SK-N-SH (cell line): ENCODE measurements at regions not wholly inside any gene's neighbourhood (a gene's known extent, or its start where the extent isn't known, plus 50 kb on each side); places are given as distances from the start of the nearest gene placed in this dataset.
A peak's percentile ranks its signal among the peaks of the same experiment; 100 is the strongest.

Experiments
- CTCF ChIA-PET: fragments of 300-600, 350-600 bp; formaldehyde crosslinking; extraction: SDS; loops from one replicate; lab custom pipeline; 2021; lab: Yijun Ruan, JAX
- POLR2A ChIA-PET: fragments of 350-600 bp; sonication (Branson Sonifier 250); formaldehyde crosslinking; extraction: SDS; loops from one replicate; lab custom pipeline; 2020; ENCODE audit warnings: antibody characterized with exemption, inconsistent platforms; lab: Yijun Ruan, JAX
- DNase-seq: peaks from one replicate; pipeline ENCODE4 v3.0.0; 2012
- H2AFZ ChIP-seq: fragments of 200-600 bp; sonication (generic); 2 replicates; pipeline ENCODE4 v1.8.1; 2016; ENCODE audit warnings: antibody characterized with exemption, mild to moderate bottlenecking, low read depth
- H3F3A ChIP-seq: fragments of 200-600 bp; sonication (generic); replicated peaks from 2 replicates; pipeline ENCODE3; 2016; ENCODE audit warnings: antibody characterized with exemption, mild to moderate bottlenecking; ENCODE audit not compliant: insufficient read depth
- H3K27ac ChIP-seq, 2 experiments: fragments of 200-500 bp in 1 of 2; fragments of 200-600 bp in 1 of 2; sonication (Bioruptor generic) in 1 of 2; sonication (generic), shearing (Covaris generic) in 1 of 2; 2 replicates each; pipeline versions ENCODE4 v1.5.1 to v1.6.1; 2014 to 2016; ENCODE audit warnings: low read depth in 2 of 2, inconsistent platforms in 1 of 2, low read length in 1 of 2, mild to moderate bottlenecking in 1 of 2, mixed read lengths in 1 of 2
- H3K27me3 ChIP-seq: fragments of 200-600 bp; sonication (generic), shearing (Covaris generic); 2 replicates; pipeline ENCODE4 v1.6.1; 2016; ENCODE audit warnings: mixed run types; ENCODE audit not compliant: insufficient read depth
- H3K36me3 ChIP-seq, 2 experiments: fragments of 200-500 bp in 1 of 2; fragments of 200-600 bp in 1 of 2; sonication (Bioruptor generic) in 1 of 2; sonication (generic) in 1 of 2; replicated peaks in 1 of 2; 2 replicates each; pipeline versions ENCODE3 to v1.5.1; 2014 to 2016; ENCODE audit warnings: low read length in 1 of 2, mild to moderate bottlenecking in 1 of 2; ENCODE audit not compliant: insufficient read depth in 2 of 2, control insufficient read depth in 1 of 2
- H3K4me1 ChIP-seq, 2 experiments: fragments of 200-500 bp in 1 of 2; fragments of 200-600 bp in 1 of 2; sonication (Bioruptor generic) in 1 of 2; sonication (generic), shearing (Covaris generic) in 1 of 2; 2 replicates each; pipeline versions ENCODE4 v1.5.1 to v1.6.1; 2014 to 2016; ENCODE audit warnings: low read depth in 1 of 2, low read length in 1 of 2, mixed run types in 1 of 2; ENCODE audit not compliant: insufficient read depth in 2 of 2, control insufficient read depth in 1 of 2
- H3K4me2 ChIP-seq: fragments of 200-600 bp; sonication (generic), shearing (Covaris generic); 2 replicates; pipeline ENCODE4 v1.6.1; 2017; ENCODE audit warnings: mixed run types
- H3K4me3 ChIP-seq, 2 experiments: fragments of 200-500 bp in 1 of 2; fragments of 200-600 bp in 1 of 2; sonication (Bioruptor generic) in 1 of 2; sonication (generic), shearing (Covaris generic) in 1 of 2; 2 replicates each; pipeline versions ENCODE4 v1.5.1 to v1.8.1; 2014 to 2016; ENCODE audit warnings: low read depth in 2 of 2, inconsistent platforms in 1 of 2, low read length in 1 of 2, mild to moderate bottlenecking in 1 of 2, mixed read lengths in 1 of 2, moderate library complexity in 1 of 2
- H3K79me2 ChIP-seq: fragments of 200-600 bp; sonication (generic); 2 replicates; pipeline ENCODE4 v1.8.1; 2017; ENCODE audit warnings: mild to moderate bottlenecking; ENCODE audit not compliant: insufficient read depth
- H3K9ac ChIP-seq: fragments of 200-600 bp; sonication (generic); 2 replicates; pipeline ENCODE4 v1.6.1; 2017; ENCODE audit warnings: mixed run types
- H3K9me2 ChIP-seq: fragments of 200-600 bp; sonication (generic); 2 replicates; pipeline ENCODE4 v1.6.1; 2017; ENCODE audit warnings: mixed run types
- H3K9me3 ChIP-seq: fragments of 200-600 bp; sonication (generic); 2 replicates; pipeline ENCODE4 v1.6.1; 2017; ENCODE audit warnings: mixed run types, mild to moderate bottlenecking, moderate library complexity
- H4K20me1 ChIP-seq: fragments of 200-600 bp; sonication (generic); 2 replicates; pipeline ENCODE4 v1.6.1; 2017; ENCODE audit warnings: mild to moderate bottlenecking, mixed run types; ENCODE audit not compliant: insufficient read depth
- CTCF ChIP-seq: fragments of 200-600 bp; sonication (generic); IDR thresholded peaks from 2 replicates; pipeline ENCODE4 v1.6.1; 2017; ENCODE audit warnings: antibody characterized with exemption, mild to moderate bottlenecking, moderate library complexity
- GABPA ChIP-seq: IDR thresholded peaks from 2 replicates; pipeline ENCODE4 v1.4.0; 2012; ENCODE audit warnings: low read depth, mild to moderate bottlenecking
- GATA2 ChIP-seq: sonication (generic); formaldehyde crosslinking; IDR thresholded peaks from 2 replicates; pipeline ENCODE4 v1.5.0; 2020; ENCODE audit warnings: mild to moderate bottlenecking, missing genetic modification reagents
- JUND ChIP-seq: IDR thresholded peaks from 2 replicates; pipeline ENCODE4 v1.4.0; 2012
- MEF2A ChIP-seq: IDR thresholded peaks from 2 replicates; pipeline ENCODE4 v1.4.0; 2012; ENCODE audit warnings: low read depth, borderline replicate concordance
- MXI1 ChIP-seq: IDR thresholded peaks from 2 replicates; pipeline ENCODE4 v1.6.1; 2012; ENCODE audit warnings: mild to moderate bottlenecking, low read depth, low read length, improper control_type of control experiment
- NFIC ChIP-seq: IDR thresholded peaks from 2 replicates; pipeline ENCODE4 v1.4.0; 2012; ENCODE audit warnings: borderline replicate concordance
- NRF1 ChIP-seq: IDR thresholded peaks from 2 replicates; pipeline ENCODE4 v1.6.1; 2012; ENCODE audit warnings: low read depth, mild to moderate bottlenecking, low read length
- RAD21 ChIP-seq: IDR thresholded peaks from 2 replicates; pipeline ENCODE4 v1.6.1; 2012; ENCODE audit warnings: mild to moderate bottlenecking, low read length
- RXRA ChIP-seq: IDR thresholded peaks from 2 replicates; pipeline ENCODE4 v1.4.0; 2012; ENCODE audit warnings: low read depth, mild to moderate bottlenecking, borderline replicate concordance
- SIN3A ChIP-seq: IDR thresholded peaks from 2 replicates; pipeline ENCODE4 v1.6.1; 2012; ENCODE audit warnings: low read depth, mild to moderate bottlenecking, low read length, moderate library complexity, borderline replicate concordance
- SMC3 ChIP-seq: IDR thresholded peaks from 2 replicates; pipeline ENCODE4 v1.6.1; 2012; ENCODE audit warnings: low read depth, low read length, improper control_type of control experiment
- TAF1 ChIP-seq: IDR thresholded peaks from 2 replicates; pipeline ENCODE4 v1.6.1; 2012; ENCODE audit warnings: low read depth, mild to moderate bottlenecking, low read length, moderate library complexity, borderline replicate concordance
- TCF12 ChIP-seq: IDR thresholded peaks from 2 replicates; pipeline ENCODE4 v1.4.0; 2012
- USF1 ChIP-seq: IDR thresholded peaks from 2 replicates; pipeline ENCODE4 v1.4.0; 2012; ENCODE audit warnings: low read depth, borderline replicate concordance
- ZBTB33 ChIP-seq: IDR thresholded peaks from 2 replicates; pipeline ENCODE4 v1.4.0; 2012; ENCODE audit warnings: low read depth, borderline replicate concordance
- WGBS: methylation state at CpG from one replicate; pipeline ENCODE4 v1.1.6; 2017; ENCODE audit warnings: low lambda C conversion rate; 5-methylcytosine and 5-hydroxymethylcytosine counted together
- TF ChIP-seq, protein P1 (sequence below): fragments of 150-350 bp; IDR thresholded peaks from 2 replicates; pipeline ENCODE4 v1.6.1; 2016; ENCODE audit warnings: mild to moderate bottlenecking, low read depth, low read length
- TF ChIP-seq, protein P2 (sequence below): IDR thresholded peaks from 2 replicates; pipeline ENCODE4; 2012
- TF ChIP-seq, protein P3 (sequence below): IDR thresholded peaks from 2 replicates; pipeline ENCODE4 v1.4.0; 2012; ENCODE audit warnings: low read depth

DNA sequence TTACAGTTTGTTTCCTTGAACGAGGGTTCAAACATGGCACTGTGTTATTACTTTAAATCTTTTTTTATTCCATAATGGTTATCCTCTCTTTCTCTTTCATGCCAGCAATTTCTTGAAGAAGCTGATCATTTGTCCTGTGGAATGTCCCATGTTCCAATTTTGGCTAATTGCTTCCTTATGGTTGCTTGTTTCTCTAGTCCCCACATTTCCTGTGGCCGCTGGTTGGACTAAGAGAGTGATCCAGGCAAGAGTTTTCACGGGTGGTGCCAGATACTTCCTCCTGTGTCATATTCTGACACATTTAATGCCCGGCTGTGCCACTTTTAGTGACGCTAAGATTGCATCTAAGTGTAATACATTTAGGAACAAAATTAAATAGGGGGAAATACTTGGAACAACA, 83.8 kb upstream of the FAM169A start:
- Histone ChIP-seq H3K9me3 (no peaks in the 10 kb centered on the region), H3K4me2 (peak overlapping the region; percentile 26; the same call in 1 of the 2 replicates), H3K9me2 (no peaks in the 10 kb centered on the region), H3K27ac (peak overlapping the region; percentile 44 to 74; a peak in 3 of 4 replicates), H2AFZ (peak overlapping the region; percentile 50; the same call in 1 of the 2 replicates), H3K9ac (no peak overlapping the region), H3K4me1 (peaks cover 0 to 10% of the 10 kb centered on the region in 2 experiments; a peak in 2 of 4 replicates), H3F3A (no peaks in the 10 kb centered on the region), H3K36me3 (no peaks in the 10 kb centered on the region), H3K4me3 (no peak overlapping the region), H3K27me3 (no peaks in the 10 kb centered on the region), H4K20me1 (no peaks in the 10 kb centered on the region), H3K79me2 (no peaks in the 10 kb centered on the region)
- 43% methylated on average over 5 of the region's 5 CpGs for WGBS
- DNase-seq: no peak
- POLR2A ChIA-PET: no interaction called here
- CTCF ChIA-PET: no interaction called here
- TF ChIP-seq TCF12 (peak; percentile 36; the same call in 1 of the 2 replicates), NRF1 (no peak)
- TF ChIP-seq, protein P1, sequence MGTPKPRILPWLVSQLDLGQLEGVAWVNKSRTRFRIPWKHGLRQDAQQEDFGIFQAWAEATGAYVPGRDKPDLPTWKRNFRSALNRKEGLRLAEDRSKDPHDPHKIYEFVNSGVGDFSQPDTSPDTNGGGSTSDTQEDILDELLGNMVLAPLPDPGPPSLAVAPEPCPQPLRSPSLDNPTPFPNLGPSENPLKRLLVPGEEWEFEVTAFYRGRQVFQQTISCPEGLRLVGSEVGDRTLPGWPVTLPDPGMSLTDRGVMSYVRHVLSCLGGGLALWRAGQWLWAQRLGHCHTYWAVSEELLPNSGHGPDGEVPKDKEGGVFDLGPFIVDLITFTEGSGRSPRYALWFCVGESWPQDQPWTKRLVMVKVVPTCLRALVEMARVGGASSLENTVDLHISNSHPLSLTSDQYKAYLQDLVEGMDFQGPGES: no peak
- TF ChIP-seq, protein P2, sequence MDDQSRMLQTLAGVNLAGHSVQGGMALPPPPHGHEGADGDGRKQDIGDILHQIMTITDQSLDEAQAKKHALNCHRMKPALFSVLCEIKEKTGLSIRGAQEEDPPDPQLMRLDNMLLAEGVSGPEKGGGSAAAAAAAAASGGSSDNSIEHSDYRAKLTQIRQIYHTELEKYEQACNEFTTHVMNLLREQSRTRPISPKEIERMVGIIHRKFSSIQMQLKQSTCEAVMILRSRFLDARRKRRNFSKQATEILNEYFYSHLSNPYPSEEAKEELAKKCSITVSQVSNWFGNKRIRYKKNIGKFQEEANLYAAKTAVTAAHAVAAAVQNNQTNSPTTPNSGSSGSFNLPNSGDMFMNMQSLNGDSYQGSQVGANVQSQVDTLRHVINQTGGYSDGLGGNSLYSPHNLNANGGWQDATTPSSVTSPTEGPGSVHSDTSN: no peak
- TF ChIP-seq, protein P3, sequence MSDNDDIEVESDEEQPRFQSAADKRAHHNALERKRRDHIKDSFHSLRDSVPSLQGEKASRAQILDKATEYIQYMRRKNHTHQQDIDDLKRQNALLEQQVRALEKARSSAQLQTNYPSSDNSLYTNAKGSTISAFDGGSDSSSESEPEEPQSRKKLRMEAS: no peak

- TF ChIP-seq CTCF (no peak), SIN3A (no peak), MXI1 (no peak), MEF2A (no peak), GABPA (no peak), JUND (no peak), RXRA (no peak), SMC3 (no peak), ZBTB33 (no peak), RAD21 (no peak), GATA2 (CRISPR knock-in tag) (no peak), NFIC (no peak), USF1 (no peak), TAF1 (no peak)
- TF ChIP-seq, protein P1: no peak
- TF ChIP-seq, protein P3: no peak
- H2AFZ ChIP-seq: no peak overlapping the region
- H3F3A ChIP-seq: no peaks in the 10 kb centered on the region
- no peaks in the 10 kb centered on the region for H3K79me2 ChIP-seq
- WGBS: 71% methylated on average over 6 of the region's 6 CpGs
- H3K4me3 ChIP-seq: no peak overlapping the region
- ChIA-PET CTCF (interaction anchor here (1.0 kb wide), 1 partner anchor 15 kb away, joined by 3 read pairs; no protein-coding TSS in a partner anchor), POLR2A (no interaction called here)
- no peak overlapping the region for H3K27ac ChIP-seq
- no peaks in the 10 kb centered on the region; the same call in 1 of the 2 replicates for H3K27me3 ChIP-seq
- H3K9ac ChIP-seq: no peak overlapping the region
- H3K36me3 ChIP-seq: no peaks in the 10 kb centered on the region
- H4K20me1 ChIP-seq: no peaks in the 10 kb centered on the region
- H3K4me2 ChIP-seq: no peak overlapping the region
- no peak for DNase-seq
- no peaks in the 10 kb centered on the region for H3K9me2 ChIP-seq
- peaks cover 0 to 10% of the 10 kb centered on the region in 2 experiments; a peak in 2 of 4 replicates for H3K4me1 ChIP-seq
- H3K9me3 ChIP-seq: no peaks in the 10 kb centered on the region
Measured at GRCh38 chr5:74948031-74948546, 81.9 kb upstream of the FAM169A start.
